PC-9 (cell line): ENCODE measurements at regions not wholly inside any gene's neighbourhood (a gene's known extent, or its start where the extent isn't known, plus 50 kb on each side); places are given as distances from the start of the nearest gene placed in this dataset.

Experiments used
- EZH2 ChIP-seq: fragments of 200-600 bp; sonication (generic); IDR thresholded peaks from 2 replicates; pipeline ENCODE4 v1.8.0; 2017; ENCODE audit warnings: antibody characterized with exemption, low read depth
- TF ChIP-seq, protein P1 (sequence below): fragments of 200-600 bp; sonication (generic); conservative IDR thresholded peaks from 2 replicates; pipeline ENCODE4 v1.6.1; 2017; ENCODE audit warnings: mixed run types, antibody characterized with exemption, mild to moderate bottlenecking, moderate library complexity

DNA sequence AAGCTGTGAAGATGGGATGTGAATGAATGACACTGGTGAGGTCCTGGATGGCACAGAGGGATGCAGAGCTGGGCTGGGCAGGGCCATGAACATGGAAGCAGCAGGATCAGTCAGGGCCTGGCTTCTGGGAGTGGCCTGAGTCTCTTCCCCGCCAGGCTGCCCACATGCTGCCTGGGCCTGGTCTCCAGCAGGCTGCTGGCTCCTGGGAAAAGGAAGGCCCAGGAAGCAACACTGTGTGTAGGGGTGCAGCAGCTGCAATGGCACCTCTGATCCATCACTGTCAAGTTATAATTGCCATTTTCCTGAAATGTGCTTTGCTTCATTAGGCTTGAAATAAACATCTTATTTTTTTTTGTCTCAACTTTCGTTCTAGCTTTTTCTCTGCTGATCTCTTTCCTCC is 260.2 kb upstream of the N4BP1 start:
- TF ChIP-seq, protein P1, sequence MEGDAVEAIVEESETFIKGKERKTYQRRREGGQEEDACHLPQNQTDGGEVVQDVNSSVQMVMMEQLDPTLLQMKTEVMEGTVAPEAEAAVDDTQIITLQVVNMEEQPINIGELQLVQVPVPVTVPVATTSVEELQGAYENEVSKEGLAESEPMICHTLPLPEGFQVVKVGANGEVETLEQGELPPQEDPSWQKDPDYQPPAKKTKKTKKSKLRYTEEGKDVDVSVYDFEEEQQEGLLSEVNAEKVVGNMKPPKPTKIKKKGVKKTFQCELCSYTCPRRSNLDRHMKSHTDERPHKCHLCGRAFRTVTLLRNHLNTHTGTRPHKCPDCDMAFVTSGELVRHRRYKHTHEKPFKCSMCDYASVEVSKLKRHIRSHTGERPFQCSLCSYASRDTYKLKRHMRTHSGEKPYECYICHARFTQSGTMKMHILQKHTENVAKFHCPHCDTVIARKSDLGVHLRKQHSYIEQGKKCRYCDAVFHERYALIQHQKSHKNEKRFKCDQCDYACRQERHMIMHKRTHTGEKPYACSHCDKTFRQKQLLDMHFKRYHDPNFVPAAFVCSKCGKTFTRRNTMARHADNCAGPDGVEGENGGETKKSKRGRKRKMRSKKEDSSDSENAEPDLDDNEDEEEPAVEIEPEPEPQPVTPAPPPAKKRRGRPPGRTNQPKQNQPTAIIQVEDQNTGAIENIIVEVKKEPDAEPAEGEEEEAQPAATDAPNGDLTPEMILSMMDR, result no peak
- TF ChIP-seq EZH2, result no peak
